Thoracic aorta (tissue), 2 donors: ENCODE measurements at regions not wholly inside any gene's neighbourhood (a gene's known extent, or its start where the extent isn't known, plus 50 kb on each side); places are given as distances from the start of the nearest gene placed in this dataset.
A peak's percentile ranks its signal among the peaks of the same experiment; 100 is the strongest.

Experiments used
- ATAC-seq: fragments of 150-250 bp; one replicate; pipeline ENCODE4 v1.8.0; 2017; ENCODE audit warnings: low read depth; ENCODE audit not compliant: insufficient number of reproducible peaks, low FRiP score
- DNase-seq: peaks from one replicate; pipeline ENCODE4 v3.0.0-alpha.2; 2020; ENCODE audit warnings: low spot score
- H3K27ac ChIP-seq, 2 donors: fragments of 200-600 bp; sonication (generic); 1 replicate in 1 of 2; 2 replicates in 1 of 2; pipeline ENCODE4 v1.5.1; 2016; ENCODE audit warnings: mild to moderate bottlenecking in 2 of 2, moderate library complexity in 2 of 2
- H3K27me3 ChIP-seq: fragments of 200-600 bp; sonication (generic); replicated peaks from 2 replicates; pipeline ENCODE4 v1.6.0; 2016; ENCODE audit warnings: mild to moderate bottlenecking; ENCODE audit not compliant: insufficient read depth
- H3K36me3 ChIP-seq: fragments of 200-600 bp; sonication (generic); one replicate; pipeline ENCODE4 v1.5.1; 2016
- H3K4me1 ChIP-seq, 2 donors: fragments of 200-600 bp; sonication (generic); 1 replicate in 1 of 2; 2 replicates in 1 of 2; pipeline versions ENCODE4 v1.5.1 to v1.6.0; 2016; ENCODE audit warnings: low read depth in 2 of 2, mild to moderate bottlenecking in 1 of 2; ENCODE audit not compliant: control insufficient read depth in 1 of 2
- H3K4me3 ChIP-seq: fragments of 200-600 bp; sonication (generic); 2 replicates; pipeline ENCODE4 v1.5.1; 2016; ENCODE audit warnings: mild to moderate bottlenecking
- H3K9me3 ChIP-seq: fragments of 200-600 bp; sonication (generic); 2 replicates; pipeline ENCODE4 v1.5.1; 2016
- TF ChIP-seq, protein P1 (sequence below): fragments of 200-600 bp; sonication (generic); IDR thresholded peaks from one replicate; pipeline ENCODE4 v1.5.1; 2019; ENCODE audit warnings: antibody characterized with exemption

DNA sequence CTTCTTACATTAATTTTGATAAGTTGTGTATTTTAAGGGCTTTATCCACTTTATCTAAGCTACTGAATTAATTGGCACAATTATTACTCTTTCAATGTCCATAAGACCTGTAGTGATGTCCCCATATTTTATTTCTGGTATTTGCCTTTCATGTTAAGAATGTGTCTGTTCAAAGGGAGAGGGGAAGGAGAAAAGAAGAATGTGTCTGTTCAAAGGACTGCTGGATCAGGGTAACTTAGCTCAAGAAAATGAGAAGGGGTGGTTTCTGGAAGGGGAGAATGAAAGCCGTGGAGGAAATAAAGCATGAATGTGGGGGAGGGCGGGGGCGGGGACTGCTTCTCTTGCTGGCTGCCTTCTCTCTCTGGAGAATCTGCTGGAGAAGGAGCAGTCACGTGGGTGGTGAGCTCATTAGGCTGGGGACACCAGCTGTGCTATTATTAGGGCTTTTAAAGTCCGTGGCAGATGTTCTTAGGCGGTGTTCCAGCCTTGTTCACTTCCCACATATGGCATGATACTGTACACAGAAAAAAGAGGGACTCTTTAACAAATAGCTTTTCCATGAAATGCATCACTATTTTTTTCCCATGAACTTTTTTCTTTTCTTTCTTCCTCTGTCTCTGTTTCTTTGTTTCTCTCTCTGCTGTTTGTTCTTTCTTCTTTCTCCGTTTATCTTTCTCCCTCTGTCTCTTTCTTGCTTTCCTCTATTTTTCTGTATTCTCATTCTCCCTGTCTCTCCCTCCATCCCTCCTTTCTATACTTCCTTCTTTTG, 63.7 kb upstream of the ULK4 start:
- DNase-seq (peak; percentile 91), ATAC-seq (peak; percentile 90)
- Histone ChIP-seq H3K27ac (peak overlapping the region; percentile 83 to 91), H3K9me3 (no peaks in the 10 kb centered on the region), H3K36me3 (no peaks in the 10 kb centered on the region), H3K4me3 (peak overlapping the region; percentile 52), H3K4me1 (peaks cover 31 to 51% of the 10 kb centered on the region in 2 donors), H3K27me3 (no peaks in the 10 kb centered on the region)
- TF ChIP-seq, protein P1, sequence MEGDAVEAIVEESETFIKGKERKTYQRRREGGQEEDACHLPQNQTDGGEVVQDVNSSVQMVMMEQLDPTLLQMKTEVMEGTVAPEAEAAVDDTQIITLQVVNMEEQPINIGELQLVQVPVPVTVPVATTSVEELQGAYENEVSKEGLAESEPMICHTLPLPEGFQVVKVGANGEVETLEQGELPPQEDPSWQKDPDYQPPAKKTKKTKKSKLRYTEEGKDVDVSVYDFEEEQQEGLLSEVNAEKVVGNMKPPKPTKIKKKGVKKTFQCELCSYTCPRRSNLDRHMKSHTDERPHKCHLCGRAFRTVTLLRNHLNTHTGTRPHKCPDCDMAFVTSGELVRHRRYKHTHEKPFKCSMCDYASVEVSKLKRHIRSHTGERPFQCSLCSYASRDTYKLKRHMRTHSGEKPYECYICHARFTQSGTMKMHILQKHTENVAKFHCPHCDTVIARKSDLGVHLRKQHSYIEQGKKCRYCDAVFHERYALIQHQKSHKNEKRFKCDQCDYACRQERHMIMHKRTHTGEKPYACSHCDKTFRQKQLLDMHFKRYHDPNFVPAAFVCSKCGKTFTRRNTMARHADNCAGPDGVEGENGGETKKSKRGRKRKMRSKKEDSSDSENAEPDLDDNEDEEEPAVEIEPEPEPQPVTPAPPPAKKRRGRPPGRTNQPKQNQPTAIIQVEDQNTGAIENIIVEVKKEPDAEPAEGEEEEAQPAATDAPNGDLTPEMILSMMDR: no peak

DNA sequence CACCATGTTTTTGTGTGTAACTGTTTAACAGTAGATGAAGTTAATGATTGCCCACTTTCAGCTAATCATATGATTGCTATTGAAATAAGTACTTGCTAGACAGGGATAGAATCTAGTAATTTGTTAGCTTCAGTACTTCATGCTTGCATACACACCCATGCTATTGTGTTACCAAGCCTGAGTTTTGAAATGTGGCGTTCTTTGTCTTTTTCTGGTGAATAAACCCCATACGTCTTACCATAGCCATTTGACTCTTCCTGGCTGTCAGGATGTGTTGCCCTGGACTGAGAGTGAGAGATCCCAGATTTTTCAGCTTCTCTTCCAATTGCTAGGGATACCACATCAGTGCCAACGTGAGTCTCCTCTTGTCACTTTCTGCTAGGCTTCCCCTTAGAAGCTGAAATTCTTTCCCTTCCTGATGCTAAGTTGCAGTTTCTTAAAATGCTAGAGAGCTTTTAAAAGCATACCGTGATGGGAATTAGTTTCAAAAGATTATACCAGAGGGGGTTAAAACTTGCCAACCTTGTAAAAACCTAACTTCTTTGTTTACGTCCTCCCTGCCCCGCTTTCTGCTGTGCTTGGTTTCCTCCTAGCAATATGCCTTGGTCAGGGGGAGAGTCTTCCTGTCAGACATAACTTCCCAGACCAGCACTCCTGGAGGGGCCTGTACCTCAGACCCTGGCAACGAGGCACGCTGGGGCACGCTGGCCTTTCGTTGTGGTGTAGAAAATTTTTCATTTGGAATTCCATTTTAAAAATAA, 62.9 kb upstream of the ULK4 start:
- H3K27me3 ChIP-seq: no peaks in the 10 kb centered on the region
- no peak for DNase-seq
- H3K4me1 ChIP-seq: peaks cover 31 to 58% of the 10 kb centered on the region in 2 donors
- H3K27ac ChIP-seq: peak overlapping the region; percentile 83 to 91
- no peak for ATAC-seq
- peak overlapping the region; percentile 52 for H3K4me3 ChIP-seq
- TF ChIP-seq, protein P1: no peak
- no peaks in the 10 kb centered on the region for H3K9me3 ChIP-seq
- no peaks in the 10 kb centered on the region for H3K36me3 ChIP-seq

DNA sequence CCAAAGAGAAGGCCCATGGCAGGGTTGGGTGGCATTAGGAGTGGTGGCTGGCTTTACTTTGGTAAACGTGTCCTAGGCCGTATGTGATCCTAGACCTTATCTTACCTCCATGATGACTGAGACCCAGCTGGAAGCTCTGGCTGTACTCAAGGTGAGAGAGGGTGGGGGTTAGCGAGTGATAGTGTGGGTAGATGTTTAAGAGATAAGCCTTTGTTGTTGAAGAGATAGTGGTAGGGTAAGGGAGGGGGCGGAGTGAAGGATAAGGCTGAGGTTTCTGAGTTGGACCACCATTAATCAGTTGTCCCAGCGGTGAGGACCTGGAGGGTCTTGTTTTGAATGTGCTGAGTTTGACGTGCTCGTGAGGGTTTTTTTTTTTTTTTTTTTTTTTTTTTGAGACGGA, 61.5 kb upstream of the ULK4 start:
- TF ChIP-seq, protein P1: no peak
- no peak overlapping the region for H3K27ac ChIP-seq
- H3K27me3 ChIP-seq: no peaks in the 10 kb centered on the region
- H3K4me1 ChIP-seq: peaks cover 31 to 61% of the 10 kb centered on the region in 2 donors
- no peaks in the 10 kb centered on the region for H3K9me3 ChIP-seq
- H3K4me3 ChIP-seq: no peak overlapping the region
- no peak for DNase-seq
- no peaks in the 10 kb centered on the region for H3K36me3 ChIP-seq
- no peak for ATAC-seq

DNA sequence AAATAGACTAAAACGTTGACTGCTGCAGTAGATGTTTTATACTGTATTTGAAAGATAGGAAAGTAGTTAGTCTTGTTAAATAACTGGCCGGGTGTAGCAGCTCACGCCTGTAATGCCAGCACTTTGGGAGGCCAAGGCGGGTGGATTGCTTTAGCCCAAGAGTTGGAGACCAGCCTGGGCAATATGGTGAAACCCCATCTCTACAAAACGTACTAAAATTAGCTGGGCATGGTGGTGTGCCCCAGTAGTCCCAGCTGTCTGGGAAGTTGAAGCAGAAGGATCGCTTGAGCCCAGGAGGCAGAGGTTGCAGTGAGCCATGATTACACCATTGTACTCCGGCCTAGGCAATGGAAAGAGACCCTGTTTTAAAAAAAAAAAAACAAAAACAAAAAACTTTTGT, 60.5 kb upstream of the ULK4 start:
- no peak for DNase-seq
- no peaks in the 10 kb centered on the region for H3K27me3 ChIP-seq
- ATAC-seq: no peak
- H3K4me3 ChIP-seq: no peak overlapping the region
- H3K9me3 ChIP-seq: no peaks in the 10 kb centered on the region
- TF ChIP-seq, protein P1: no peak
- peaks cover 31 to 62% of the 10 kb centered on the region in 2 donors for H3K4me1 ChIP-seq
- H3K36me3 ChIP-seq: no peaks in the 10 kb centered on the region
- H3K27ac ChIP-seq: peak overlapping the region in 1 of 2 donors; percentile 7

DNA sequence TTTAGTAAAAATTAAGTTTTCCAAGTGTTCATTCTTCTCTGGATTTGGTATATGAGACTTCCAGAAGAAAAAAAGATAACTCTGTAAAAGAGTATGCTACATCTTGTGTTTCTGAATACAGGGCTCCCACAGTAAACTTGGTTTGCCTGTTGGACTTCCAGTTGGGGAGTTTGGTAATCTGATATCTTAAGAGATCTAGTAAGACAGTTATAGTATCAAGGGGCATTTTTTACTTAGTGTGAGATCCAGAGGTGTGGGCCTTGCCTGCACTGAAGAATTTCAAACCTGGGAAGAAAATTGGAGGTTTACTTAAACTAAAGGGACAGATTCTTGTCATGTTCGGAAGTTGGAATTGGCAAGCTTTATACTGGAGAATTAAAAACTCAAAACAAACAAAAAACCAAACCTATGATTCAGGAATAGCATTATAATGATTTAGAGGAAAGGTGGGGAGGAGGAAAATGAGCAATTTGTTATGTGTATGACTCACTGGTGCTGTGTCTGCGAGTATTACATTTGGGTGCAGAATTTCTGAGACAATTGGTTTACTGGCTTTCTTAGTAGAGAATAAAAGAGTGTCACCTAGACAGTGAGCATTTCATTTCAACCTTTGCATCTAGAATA, 58.9 kb upstream of the ULK4 start:
- Histone ChIP-seq H3K27ac (peak overlapping the region; percentile 45 to 65), H3K9me3 (no peaks in the 10 kb centered on the region), H3K4me1 (peaks cover 19 to 64% of the 10 kb centered on the region in 2 donors), H3K27me3 (no peaks in the 10 kb centered on the region), H3K36me3 (no peaks in the 10 kb centered on the region), H3K4me3 (no peak overlapping the region)
- TF ChIP-seq, protein P1: no peak
- ATAC-seq (no peak), DNase-seq (no peak)
